ENCODE measurements at regions not wholly inside any gene's neighbourhood (a gene's known extent, or its start where the extent isn't known, plus 50 kb on each side); places are given as distances from the start of the nearest gene placed in this dataset.
"Not testable (repeated sequence)": the region's sequence is repeated elsewhere in the genome, so short reads cannot be mapped to it uniquely, and the experiment has no call there.

GRCh38 chr5:135176991-135177390, 143.0 kb upstream of the PITX1 start:
- FAIRE-seq: no peak

- FAIRE-seq: no peak
These were observed 140.5 kb upstream of the PITX1 start for GRCh38 chr5:135174315-135175096.

GRCh38 chr5:135173662-135174290, 139.7 kb upstream of the PITX1 start:
- no peak for FAIRE-seq

- FAIRE-seq: no peak
These were observed 138.7 kb upstream of the PITX1 start for GRCh38 chr5:135172718-135173117.

GRCh38 chr5:135171336-135171735, 137.3 kb upstream of the PITX1 start:
- no peak for FAIRE-seq

- no peak for FAIRE-seq
These were observed 136.5 kb upstream of the PITX1 start for GRCh38 chr5:135170500-135170899.

- no peak for FAIRE-seq
These were observed 135.7 kb upstream of the PITX1 start for GRCh38 chr5:135169753-135170152.

- FAIRE-seq: no peak
These were observed 133.6 kb upstream of the PITX1 start for GRCh38 chr5:135167634-135168033.

GRCh38 chr5:135164873-135165614, 131.0 kb upstream of the PITX1 start:
- FAIRE-seq: not testable (repeated sequence)

- no peak for FAIRE-seq
These were observed 129.9 kb upstream of the PITX1 start for GRCh38 chr5:135163964-135164363.

GRCh38 chr5:135163391-135163790, 129.4 kb upstream of the PITX1 start:
- FAIRE-seq: no peak

GRCh38 chr5:135162661-135163265, 128.7 kb upstream of the PITX1 start:
- FAIRE-seq: no peak

GRCh38 chr5:135161221-135161620, 127.2 kb upstream of the PITX1 start:
- no peak for FAIRE-seq

- FAIRE-seq: no peak
These were observed 126.1 kb upstream of the PITX1 start for GRCh38 chr5:135160036-135160675.

GRCh38 chr5:135159626-135160025, 125.6 kb upstream of the PITX1 start:
- no peak for FAIRE-seq

- no peak for FAIRE-seq
These were observed 125.0 kb upstream of the PITX1 start for GRCh38 chr5:135158982-135159381.

GRCh38 chr5:135158314-135158697, 124.3 kb upstream of the PITX1 start:
- no peak for FAIRE-seq

- FAIRE-seq: no peak
These were observed 123.6 kb upstream of the PITX1 start for GRCh38 chr5:135157421-135158313.

GRCh38 chr5:135156715-135157404, 122.8 kb upstream of the PITX1 start:
- FAIRE-seq: no peak

- FAIRE-seq: no peak
These were observed 122.3 kb upstream of the PITX1 start for GRCh38 chr5:135156337-135156714.

GRCh38 chr5:135155616-135156214, 121.7 kb upstream of the PITX1 start:
- FAIRE-seq: no peak
